GM23338 (cell line): ENCODE measurements at regions not wholly inside any gene's neighbourhood (a gene's known extent, or its start where the extent isn't known, plus 50 kb on each side); places are given as distances from the start of the nearest gene placed in this dataset.

Source experiments
- ATAC-seq: fragments of 200-7000 bp; cut with Tn5 transposase; 3 replicates; pipeline ENCODE4 v1.9.1; 2020
- DNase-seq: peaks from one replicate; pipeline ENCODE4 v3.0.0-alpha.2; 2015; ENCODE audit warnings: low spot score
- H2AFZ ChIP-seq: fragments of 200-600 bp; sonication (generic); 2 replicates; pipeline ENCODE4 v1.8.0; 2016; ENCODE audit warnings: antibody characterized with exemption, mild to moderate bottlenecking, moderate library complexity
- H3F3A ChIP-seq: fragments of 200-600 bp; sonication (generic); replicated peaks from 2 replicates; pipeline ENCODE4 v1.8.0; 2017; ENCODE audit warnings: antibody characterized with exemption, mixed run types, low read depth
- H3K27ac ChIP-seq: fragments of 200-600 bp; sonication (generic); 2 replicates; pipeline ENCODE4 v1.6.1; 2016; ENCODE audit warnings: low read depth
- H3K27me3 ChIP-seq: fragments of 200-600 bp; sonication (generic); 2 replicates; pipeline ENCODE4 v1.8.0; 2016; ENCODE audit warnings: mild to moderate bottlenecking, mixed run types, moderate library complexity; ENCODE audit not compliant: insufficient read depth
- H3K36me3 ChIP-seq: fragments of 200-600 bp; sonication (generic); 2 replicates; pipeline ENCODE4 v1.8.0; 2016; ENCODE audit warnings: mild to moderate bottlenecking; ENCODE audit not compliant: insufficient read depth
- H3K4me1 ChIP-seq: fragments of 200-600 bp; sonication (generic); 2 replicates; pipeline ENCODE4 v1.8.0; 2016; ENCODE audit warnings: mild to moderate bottlenecking, moderate library complexity; ENCODE audit not compliant: insufficient read depth
- H3K4me2 ChIP-seq: fragments of 200-600 bp; sonication (generic); 2 replicates; pipeline ENCODE4 v1.7.1; 2017; ENCODE audit warnings: mixed run types
- H3K4me3 ChIP-seq: fragments of 200-600 bp; sonication (generic); 2 replicates; pipeline ENCODE4 v1.6.1; 2016; ENCODE audit warnings: mixed run types
- H3K79me2 ChIP-seq: fragments of 200-600 bp; sonication (generic); replicated peaks from 2 replicates; pipeline ENCODE4 v1.8.0; 2017; ENCODE audit warnings: mild to moderate bottlenecking; ENCODE audit not compliant: insufficient read depth
- H3K9me2 ChIP-seq: fragments of 200-600 bp; sonication (generic); 2 replicates; pipeline ENCODE4 v1.8.0; 2017; ENCODE audit not compliant: insufficient read depth
- H4K20me1 ChIP-seq: fragments of 200-600 bp; sonication (generic); replicated peaks from 2 replicates; pipeline ENCODE4 v1.8.0; 2017; ENCODE audit warnings: mild to moderate bottlenecking; ENCODE audit not compliant: insufficient read depth
- H3K27ac Mint-ChIP-seq: 2 replicates; pipeline ENCODE4 v1.8.0; 2020; ENCODE audit warnings: inconsistent platforms, mild to moderate bottlenecking, moderate library complexity, mixed read lengths
- H3K27me3 Mint-ChIP-seq: 3 replicates; pipeline ENCODE4 v1.8.0; 2022; ENCODE audit warnings: low read depth, mild to moderate bottlenecking, moderate library complexity, mixed read lengths, inconsistent platforms; ENCODE audit not compliant: insufficient read depth, poor library complexity
- H3K36me3 Mint-ChIP-seq: 3 replicates; pipeline ENCODE4 v1.8.0; 2021; ENCODE audit warnings: low read depth, mild to moderate bottlenecking, inconsistent platforms, moderate library complexity, mixed read lengths
- H3K4me1 Mint-ChIP-seq: 3 replicates; pipeline ENCODE4 v1.8.0; 2020; ENCODE audit warnings: mild to moderate bottlenecking, inconsistent platforms, mixed read lengths
- H3K4me3 Mint-ChIP-seq: 3 replicates; pipeline ENCODE4 v1.8.0; 2021; ENCODE audit warnings: moderate library complexity, mild to moderate bottlenecking, inconsistent platforms, mixed read lengths
- H3K9me3 Mint-ChIP-seq: 3 replicates; pipeline ENCODE4 v1.8.0; 2020; ENCODE audit warnings: moderate library complexity, mild to moderate bottlenecking, inconsistent platforms, mixed read lengths
- CREB1 ChIP-seq: fragments of 250-450 bp; sonication (Bioruptor Pico); IDR thresholded peaks from 2 replicates; pipeline ENCODE4 v1.5.0; 2020; ENCODE audit warnings: low read depth, mild to moderate bottlenecking, moderate library complexity
- EZH2 ChIP-seq: fragments of 200-600 bp; sonication (generic); IDR thresholded peaks from one replicate; pipeline ENCODE4 v1.8.0; 2017; ENCODE audit warnings: antibody characterized with exemption, mild to moderate bottlenecking, low read depth; ENCODE audit not compliant: unreplicated experiment
- EZH2phosphoT487 ChIP-seq: fragments of 200-600 bp; sonication (generic); IDR thresholded peaks from one replicate; pipeline ENCODE4 v1.8.1; 2018; ENCODE audit warnings: antibody characterized with exemption; ENCODE audit not compliant: unreplicated experiment
- JUNB ChIP-seq: IDR thresholded peaks from one replicate; pipeline ENCODE4 v1.6.1; 2016; ENCODE audit warnings: antibody characterized with exemption; ENCODE audit not compliant: unreplicated experiment
- NANOG ChIP-seq: IDR thresholded peaks from 2 replicates; pipeline ENCODE4 v1.6.1; 2016; ENCODE audit warnings: antibody characterized with exemption, borderline replicate concordance
- POLR2AphosphoS5 ChIP-seq: IDR thresholded peaks from 2 replicates; pipeline ENCODE4 v1.6.1; 2016; ENCODE audit warnings: antibody characterized with exemption, low read depth
- STAT1 ChIP-seq: IDR thresholded peaks from one replicate; pipeline ENCODE4 v1.6.1; 2016; ENCODE audit warnings: antibody characterized with exemption; ENCODE audit not compliant: unreplicated experiment
- ZNF114 ChIP-seq: fragments of 250-450 bp; sonication (Bioruptor Pico); IDR thresholded peaks from 2 replicates; pipeline ENCODE4 v1.5.0; 2020; ENCODE audit warnings: mild to moderate bottlenecking, moderate library complexity
- ZNF331 ChIP-seq: fragments of 250-450 bp; sonication (Bioruptor Pico); IDR thresholded peaks from 2 replicates; pipeline ENCODE4 v1.5.0; 2020; ENCODE audit warnings: low read depth, mild to moderate bottlenecking, moderate library complexity
- TF ChIP-seq, protein P1 (sequence below), 2 experiments: fragments of 200-600 bp in 1 of 2; sonication (generic) in 1 of 2; conservative IDR thresholded peaks; 2 replicates each; pipeline versions ENCODE4 v1.5.1 to v1.6.1; 2016 to 2017; ENCODE audit warnings: antibody characterized with exemption in 2 of 2, low read depth in 2 of 2, mild to moderate bottlenecking in 2 of 2, moderate library complexity in 1 of 2
- TF ChIP-seq, protein P2 (sequence below): IDR thresholded peaks from 2 replicates; pipeline ENCODE4 v1.6.1; 2016; ENCODE audit warnings: antibody characterized with exemption
- TF ChIP-seq, protein P3 (sequence below): fragments of 250-450 bp; sonication (Bioruptor Pico); IDR thresholded peaks from 2 replicates; pipeline ENCODE4 v1.5.0; 2020; ENCODE audit warnings: mild to moderate bottlenecking, moderate library complexity
- TF ChIP-seq, protein P4 (sequence below): IDR thresholded peaks from one replicate; pipeline ENCODE4 v1.6.1; 2018; ENCODE audit warnings: antibody characterized with exemption; ENCODE audit not compliant: unreplicated experiment

DNA sequence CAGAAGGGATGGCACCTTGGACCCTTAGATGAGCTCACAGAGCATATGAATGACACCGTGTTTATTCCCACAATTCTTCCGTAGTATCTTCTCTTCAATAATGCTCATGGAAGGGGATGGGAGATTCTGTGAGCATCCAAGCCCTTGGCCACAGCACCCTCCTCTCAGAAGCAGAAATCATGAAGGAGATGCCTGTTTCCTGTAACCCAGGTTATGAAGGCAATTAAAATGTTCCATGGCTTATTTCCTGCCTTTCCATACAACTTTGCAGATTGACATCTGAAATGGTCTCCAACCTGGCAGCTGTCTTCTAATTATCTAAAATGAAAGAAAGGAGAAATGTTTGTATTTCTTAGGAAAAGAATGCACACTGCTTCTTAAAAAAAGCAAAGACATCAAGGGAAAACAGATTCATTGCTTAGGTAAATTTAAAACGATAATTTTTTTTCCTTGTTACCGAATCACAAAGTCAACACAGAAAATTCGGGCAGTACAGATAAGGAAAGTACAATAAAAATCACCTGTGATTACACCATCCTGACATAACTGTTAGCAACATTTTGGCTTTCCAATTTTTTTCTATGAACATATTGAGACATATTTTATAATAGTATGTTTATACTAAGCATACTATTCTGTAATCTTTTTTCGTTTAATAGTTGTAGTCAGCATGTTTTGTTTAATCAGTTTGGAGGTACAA, 128.5 kb downstream of the SQOR start:
- no peak for ATAC-seq
- no peak overlapping the region for H2AFZ ChIP-seq
- peaks cover 85% of the 10 kb centered on the region for H3K9me3 Mint-ChIP-seq
- H3K79me2 ChIP-seq = no peaks in the 10 kb centered on the region
- 0 out of 3 replicates have a peak, but pooled peaks cover 2% of the 10 kb centered on the region for H3K36me3 Mint-ChIP-seq
- H3K27ac ChIP-seq = no peak overlapping the region
- H4K20me1 ChIP-seq = no peaks in the 10 kb centered on the region
- H3F3A ChIP-seq = no peaks in the 10 kb centered on the region
- no peak for DNase-seq
- no peaks in the 10 kb centered on the region for H3K27me3 ChIP-seq
- H3K4me3 Mint-ChIP-seq = no peak overlapping the region
- peaks cover 7% of the 10 kb centered on the region; the same call in 1 of the 3 replicates for H3K4me1 Mint-ChIP-seq
- TF ChIP-seq STAT1 (no peak), EZH2 (no peak), EZH2phosphoT487 (no peak), CREB1 (CRISPR knock-in tag) (no peak), ZNF114 (CRISPR knock-in tag) (no peak), JUNB (no peak), NANOG (no peak), POLR2AphosphoS5 (no peak), ZNF331 (CRISPR knock-in tag) (no peak)
- TF ChIP-seq, protein P1, sequence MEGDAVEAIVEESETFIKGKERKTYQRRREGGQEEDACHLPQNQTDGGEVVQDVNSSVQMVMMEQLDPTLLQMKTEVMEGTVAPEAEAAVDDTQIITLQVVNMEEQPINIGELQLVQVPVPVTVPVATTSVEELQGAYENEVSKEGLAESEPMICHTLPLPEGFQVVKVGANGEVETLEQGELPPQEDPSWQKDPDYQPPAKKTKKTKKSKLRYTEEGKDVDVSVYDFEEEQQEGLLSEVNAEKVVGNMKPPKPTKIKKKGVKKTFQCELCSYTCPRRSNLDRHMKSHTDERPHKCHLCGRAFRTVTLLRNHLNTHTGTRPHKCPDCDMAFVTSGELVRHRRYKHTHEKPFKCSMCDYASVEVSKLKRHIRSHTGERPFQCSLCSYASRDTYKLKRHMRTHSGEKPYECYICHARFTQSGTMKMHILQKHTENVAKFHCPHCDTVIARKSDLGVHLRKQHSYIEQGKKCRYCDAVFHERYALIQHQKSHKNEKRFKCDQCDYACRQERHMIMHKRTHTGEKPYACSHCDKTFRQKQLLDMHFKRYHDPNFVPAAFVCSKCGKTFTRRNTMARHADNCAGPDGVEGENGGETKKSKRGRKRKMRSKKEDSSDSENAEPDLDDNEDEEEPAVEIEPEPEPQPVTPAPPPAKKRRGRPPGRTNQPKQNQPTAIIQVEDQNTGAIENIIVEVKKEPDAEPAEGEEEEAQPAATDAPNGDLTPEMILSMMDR (conservative IDR thresholded peaks at IDR 0.05; ENCODE audit: low read depth in 2 of 2) = no peak
- TF ChIP-seq, protein P2, sequence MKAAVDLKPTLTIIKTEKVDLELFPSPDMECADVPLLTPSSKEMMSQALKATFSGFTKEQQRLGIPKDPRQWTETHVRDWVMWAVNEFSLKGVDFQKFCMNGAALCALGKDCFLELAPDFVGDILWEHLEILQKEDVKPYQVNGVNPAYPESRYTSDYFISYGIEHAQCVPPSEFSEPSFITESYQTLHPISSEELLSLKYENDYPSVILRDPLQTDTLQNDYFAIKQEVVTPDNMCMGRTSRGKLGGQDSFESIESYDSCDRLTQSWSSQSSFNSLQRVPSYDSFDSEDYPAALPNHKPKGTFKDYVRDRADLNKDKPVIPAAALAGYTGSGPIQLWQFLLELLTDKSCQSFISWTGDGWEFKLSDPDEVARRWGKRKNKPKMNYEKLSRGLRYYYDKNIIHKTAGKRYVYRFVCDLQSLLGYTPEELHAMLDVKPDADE = no peak
- TF ChIP-seq, protein P3, sequence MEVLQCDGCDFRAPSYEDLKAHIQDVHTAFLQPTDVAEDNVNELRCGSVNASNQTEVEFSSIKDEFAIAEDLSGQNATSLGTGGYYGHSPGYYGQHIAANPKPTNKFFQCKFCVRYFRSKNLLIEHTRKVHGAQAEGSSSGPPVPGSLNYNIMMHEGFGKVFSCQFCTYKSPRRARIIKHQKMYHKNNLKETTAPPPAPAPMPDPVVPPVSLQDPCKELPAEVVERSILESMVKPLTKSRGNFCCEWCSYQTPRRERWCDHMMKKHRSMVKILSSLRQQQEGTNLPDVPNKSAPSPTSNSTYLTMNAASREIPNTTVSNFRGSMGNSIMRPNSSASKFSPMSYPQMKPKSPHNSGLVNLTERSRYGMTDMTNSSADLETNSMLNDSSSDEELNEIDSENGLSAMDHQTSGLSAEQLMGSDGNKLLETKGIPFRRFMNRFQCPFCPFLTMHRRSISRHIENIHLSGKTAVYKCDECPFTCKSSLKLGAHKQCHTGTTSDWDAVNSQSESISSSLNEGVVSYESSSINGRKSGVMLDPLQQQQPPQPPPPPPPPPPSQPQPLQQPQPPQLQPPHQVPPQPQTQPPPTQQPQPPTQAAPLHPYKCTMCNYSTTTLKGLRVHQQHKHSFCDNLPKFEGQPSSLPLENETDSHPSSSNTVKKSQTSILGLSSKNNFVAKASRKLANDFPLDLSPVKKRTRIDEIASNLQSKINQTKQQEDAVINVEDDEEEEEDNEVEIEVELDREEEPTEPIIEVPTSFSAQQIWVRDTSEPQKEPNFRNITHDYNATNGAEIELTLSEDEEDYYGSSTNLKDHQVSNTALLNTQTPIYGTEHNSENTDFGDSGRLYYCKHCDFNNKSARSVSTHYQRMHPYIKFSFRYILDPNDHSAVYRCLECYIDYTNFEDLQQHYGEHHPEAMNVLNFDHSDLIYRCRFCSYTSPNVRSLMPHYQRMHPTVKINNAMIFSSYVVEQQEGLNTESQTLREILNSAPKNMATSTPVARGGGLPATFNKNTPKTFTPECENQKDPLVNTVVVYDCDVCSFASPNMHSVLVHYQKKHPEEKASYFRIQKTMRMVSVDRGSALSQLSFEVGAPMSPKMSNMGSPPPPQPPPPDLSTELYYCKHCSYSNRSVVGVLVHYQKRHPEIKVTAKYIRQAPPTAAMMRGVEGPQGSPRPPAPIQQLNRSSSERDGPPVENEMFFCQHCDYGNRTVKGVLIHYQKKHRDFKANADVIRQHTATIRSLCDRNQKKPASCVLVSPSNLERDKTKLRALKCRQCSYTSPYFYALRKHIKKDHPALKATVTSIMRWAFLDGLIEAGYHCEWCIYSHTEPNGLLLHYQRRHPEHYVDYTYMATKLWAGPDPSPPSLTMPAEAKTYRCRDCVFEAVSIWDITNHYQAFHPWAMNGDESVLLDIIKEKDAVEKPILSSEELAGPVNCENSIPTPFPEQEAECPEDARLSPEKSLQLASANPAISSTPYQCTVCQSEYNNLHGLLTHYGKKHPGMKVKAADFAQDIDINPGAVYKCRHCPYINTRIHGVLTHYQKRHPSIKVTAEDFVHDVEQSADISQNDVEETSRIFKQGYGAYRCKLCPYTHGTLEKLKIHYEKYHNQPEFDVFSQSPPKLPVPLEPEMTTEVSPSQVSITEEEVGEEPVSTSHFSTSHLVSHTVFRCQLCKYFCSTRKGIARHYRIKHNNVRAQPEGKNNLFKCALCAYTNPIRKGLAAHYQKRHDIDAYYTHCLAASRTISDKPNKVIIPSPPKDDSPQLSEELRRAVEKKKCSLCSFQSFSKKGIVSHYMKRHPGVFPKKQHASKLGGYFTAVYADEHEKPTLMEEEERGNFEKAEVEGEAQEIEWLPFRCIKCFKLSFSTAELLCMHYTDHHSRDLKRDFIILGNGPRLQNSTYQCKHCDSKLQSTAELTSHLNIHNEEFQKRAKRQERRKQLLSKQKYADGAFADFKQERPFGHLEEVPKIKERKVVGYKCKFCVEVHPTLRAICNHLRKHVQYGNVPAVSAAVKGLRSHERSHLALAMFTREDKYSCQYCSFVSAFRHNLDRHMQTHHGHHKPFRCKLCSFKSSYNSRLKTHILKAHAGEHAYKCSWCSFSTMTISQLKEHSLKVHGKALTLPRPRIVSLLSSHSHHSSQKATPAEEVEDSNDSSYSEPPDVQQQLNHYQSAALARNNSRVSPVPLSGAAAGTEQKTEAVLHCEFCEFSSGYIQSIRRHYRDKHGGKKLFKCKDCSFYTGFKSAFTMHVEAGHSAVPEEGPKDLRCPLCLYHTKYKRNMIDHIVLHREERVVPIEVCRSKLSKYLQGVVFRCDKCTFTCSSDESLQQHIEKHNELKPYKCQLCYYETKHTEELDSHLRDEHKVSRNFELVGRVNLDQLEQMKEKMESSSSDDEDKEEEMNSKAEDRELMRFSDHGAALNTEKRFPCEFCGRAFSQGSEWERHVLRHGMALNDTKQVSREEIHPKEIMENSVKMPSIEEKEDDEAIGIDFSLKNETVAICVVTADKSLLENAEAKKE (CRISPR knock-in tag) = no peak
- TF ChIP-seq, protein P4, sequence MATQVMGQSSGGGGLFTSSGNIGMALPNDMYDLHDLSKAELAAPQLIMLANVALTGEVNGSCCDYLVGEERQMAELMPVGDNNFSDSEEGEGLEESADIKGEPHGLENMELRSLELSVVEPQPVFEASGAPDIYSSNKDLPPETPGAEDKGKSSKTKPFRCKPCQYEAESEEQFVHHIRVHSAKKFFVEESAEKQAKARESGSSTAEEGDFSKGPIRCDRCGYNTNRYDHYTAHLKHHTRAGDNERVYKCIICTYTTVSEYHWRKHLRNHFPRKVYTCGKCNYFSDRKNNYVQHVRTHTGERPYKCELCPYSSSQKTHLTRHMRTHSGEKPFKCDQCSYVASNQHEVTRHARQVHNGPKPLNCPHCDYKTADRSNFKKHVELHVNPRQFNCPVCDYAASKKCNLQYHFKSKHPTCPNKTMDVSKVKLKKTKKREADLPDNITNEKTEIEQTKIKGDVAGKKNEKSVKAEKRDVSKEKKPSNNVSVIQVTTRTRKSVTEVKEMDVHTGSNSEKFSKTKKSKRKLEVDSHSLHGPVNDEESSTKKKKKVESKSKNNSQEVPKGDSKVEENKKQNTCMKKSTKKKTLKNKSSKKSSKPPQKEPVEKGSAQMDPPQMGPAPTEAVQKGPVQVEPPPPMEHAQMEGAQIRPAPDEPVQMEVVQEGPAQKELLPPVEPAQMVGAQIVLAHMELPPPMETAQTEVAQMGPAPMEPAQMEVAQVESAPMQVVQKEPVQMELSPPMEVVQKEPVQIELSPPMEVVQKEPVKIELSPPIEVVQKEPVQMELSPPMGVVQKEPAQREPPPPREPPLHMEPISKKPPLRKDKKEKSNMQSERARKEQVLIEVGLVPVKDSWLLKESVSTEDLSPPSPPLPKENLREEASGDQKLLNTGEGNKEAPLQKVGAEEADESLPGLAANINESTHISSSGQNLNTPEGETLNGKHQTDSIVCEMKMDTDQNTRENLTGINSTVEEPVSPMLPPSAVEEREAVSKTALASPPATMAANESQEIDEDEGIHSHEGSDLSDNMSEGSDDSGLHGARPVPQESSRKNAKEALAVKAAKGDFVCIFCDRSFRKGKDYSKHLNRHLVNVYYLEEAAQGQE = no peak
- H3K27ac Mint-ChIP-seq = no peak overlapping the region
- peaks cover 3% of the 10 kb centered on the region for H3K27me3 Mint-ChIP-seq
- H3K4me3 ChIP-seq = no peak overlapping the region
- peaks cover 13% of the 10 kb centered on the region; the same call in 1 of the 2 replicates for H3K9me2 ChIP-seq
- H3K36me3 ChIP-seq = no peaks in the 10 kb centered on the region
- H3K4me2 ChIP-seq = no peak overlapping the region
- no peaks in the 10 kb centered on the region for H3K4me1 ChIP-seq
